HG03039 (cell line): ENCODE measurements at regions not wholly inside any gene's neighbourhood (a gene's known extent, or its start where the extent isn't known, plus 50 kb on each side); places are given as distances from the start of the nearest gene placed in this dataset.
A peak's percentile ranks its signal among the peaks of the same experiment; 100 is the strongest.

ENCODE experiments used
- ATAC-seq: cut with Tn5 transposase; IDR thresholded peaks from one replicate; pipeline ENCODE4 v1.9.1; 2021; ENCODE audit warnings: mild to moderate bottlenecking, moderate library complexity; ENCODE audit not compliant: unreplicated experiment

DNA sequence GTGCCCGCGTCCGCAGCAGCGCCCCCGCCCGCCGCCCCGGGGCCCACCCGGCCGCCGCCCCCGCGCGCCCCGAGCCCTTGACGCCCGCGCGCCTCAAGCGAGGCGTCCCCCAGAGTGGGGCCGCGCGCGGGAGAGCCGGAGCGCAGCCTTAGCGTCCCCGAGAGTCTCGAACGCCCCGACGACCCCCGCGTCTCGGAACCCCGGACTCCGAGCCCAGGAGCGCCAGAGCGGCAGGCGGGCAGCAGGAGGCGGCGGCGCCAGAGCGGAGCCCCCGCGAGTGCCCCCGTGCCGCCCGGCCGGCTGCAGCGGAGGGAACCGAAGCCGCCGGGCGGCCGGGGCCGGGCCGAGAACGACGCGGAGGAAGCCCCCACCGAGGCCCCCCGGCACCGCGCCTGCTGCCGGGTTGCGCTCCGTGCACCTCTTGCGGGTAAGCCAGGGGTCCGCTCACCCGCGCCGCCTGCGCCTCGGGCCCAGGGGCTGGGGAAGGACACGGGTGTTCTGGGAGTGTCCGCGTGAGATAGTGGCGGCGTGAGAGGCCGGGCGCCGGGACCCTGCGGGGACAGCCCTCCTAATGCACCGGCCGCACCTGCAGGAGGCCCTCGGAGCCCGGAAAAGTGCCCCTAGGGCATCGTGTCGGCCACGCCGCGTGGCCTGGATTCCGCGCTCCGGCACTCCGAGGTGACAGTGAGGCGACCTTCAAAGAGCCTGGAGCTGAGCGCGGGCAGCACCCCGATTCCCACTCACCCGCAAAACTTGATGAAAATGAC is 52.0 kb upstream of the ULK4 start:
- ATAC-seq, result peak; percentile 14

DNA sequence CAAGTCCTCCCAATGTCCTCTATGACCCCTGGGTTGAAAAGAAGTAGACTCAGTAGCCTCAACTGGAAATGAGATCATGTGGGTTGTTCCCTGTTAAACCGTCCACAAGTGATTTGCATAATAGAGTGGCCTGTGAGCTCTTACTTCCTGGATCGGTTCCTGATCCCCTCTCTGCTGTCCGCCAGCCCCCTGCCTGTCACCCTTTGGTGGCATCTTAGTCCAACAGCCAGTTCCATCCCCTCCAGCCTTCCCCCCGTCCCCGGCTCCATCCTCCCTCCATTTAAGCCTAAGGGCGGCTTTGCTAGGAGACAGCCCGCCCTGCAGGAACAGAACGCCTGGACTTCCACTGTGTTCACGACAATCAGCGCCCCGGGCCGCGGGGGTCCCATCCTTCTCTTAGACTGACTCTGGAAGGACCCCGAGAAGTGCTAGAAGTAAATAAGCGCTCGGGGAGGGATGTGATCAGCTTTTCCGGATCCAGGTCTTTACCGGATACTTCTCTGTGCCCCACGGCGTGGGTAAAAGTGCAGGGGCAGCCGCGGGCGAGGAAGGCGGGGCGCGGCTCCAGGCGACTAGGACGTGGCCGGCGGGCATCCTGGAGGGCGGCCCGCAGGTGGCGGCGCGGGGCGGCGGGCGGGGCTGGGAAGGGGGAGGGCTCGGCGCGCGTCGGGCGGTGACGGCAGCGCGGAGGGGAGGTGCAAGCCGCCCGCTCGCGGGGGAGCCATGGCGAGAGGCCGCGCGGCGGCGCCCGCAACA is 51.2 kb upstream of the ULK4 start:
- peak; percentile 62 for ATAC-seq

DNA sequence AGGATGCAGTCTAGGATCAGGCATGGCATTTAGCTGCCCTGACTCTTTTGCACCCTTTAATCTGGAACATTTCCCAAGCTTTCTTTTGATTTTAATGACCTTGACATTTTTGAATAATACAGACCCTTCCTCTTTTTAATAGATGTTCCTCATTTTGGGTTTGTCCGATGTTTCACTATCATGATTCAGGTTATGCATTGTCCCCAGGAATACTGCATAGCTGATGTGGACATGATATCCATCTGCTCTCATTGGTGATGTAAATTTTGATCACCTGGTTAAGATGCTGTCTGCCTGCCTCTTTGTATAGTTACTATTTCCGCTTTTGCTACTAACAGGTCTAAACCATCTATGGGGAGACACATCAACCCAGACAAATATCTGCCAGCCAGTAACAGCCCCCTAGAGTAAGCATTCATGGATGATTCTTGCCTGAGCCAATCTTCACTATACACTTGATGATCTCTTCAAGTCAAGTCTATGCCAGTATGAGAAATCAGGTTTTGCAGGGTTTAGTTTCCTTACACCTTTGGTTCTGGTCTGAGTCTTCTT is 50.6 kb upstream of the ULK4 start:
- peak; percentile 6 for ATAC-seq
